ENCODE measurements at regions not wholly inside any gene's neighbourhood (a gene's known extent, or its start where the extent isn't known, plus 50 kb on each side); places are given as distances from the start of the nearest gene placed in this dataset.

- H3K4me3 ChIP-seq (ENCODE audit: low read length): no peak overlapping the region
- no peak for TF ChIP-seq ZNF274 (IDR thresholded peaks at IDR 0.05; ENCODE audit: low read depth, low read length)
These were observed 488.9 kb upstream of the JARID2 start for GRCh38 chr6:14757014-14757413.

- no peak overlapping the region for H3K4me3 ChIP-seq (ENCODE audit: low read length)
- no peak for TF ChIP-seq ZNF274 (IDR thresholded peaks at IDR 0.05; ENCODE audit: low read depth, low read length)
These were observed 488.5 kb upstream of the JARID2 start for GRCh38 chr6:14757418-14757817.

- no peak for TF ChIP-seq ZNF274 (IDR thresholded peaks at IDR 0.05; ENCODE audit: low read depth, low read length)
- no peak overlapping the region for H3K4me3 ChIP-seq (ENCODE audit: low read length)
These were observed 487.3 kb upstream of the JARID2 start for GRCh38 chr6:14758421-14759081.

GRCh38 chr6:14759976-14760672 lies 485.7 kb upstream of the JARID2 start:
- no peak for TF ChIP-seq ZNF274 (IDR thresholded peaks at IDR 0.05; ENCODE audit: low read depth, low read length)

GRCh38 chr6:14762077-14762476 lies 483.8 kb upstream of the JARID2 start:
- H3K4me3 ChIP-seq (ENCODE audit: low read length): no peak overlapping the region
- no peak for TF ChIP-seq ZNF274 (IDR thresholded peaks at IDR 0.05; ENCODE audit: low read depth, low read length)

More at GRCh38 chr6:14759976-14760672, 485.7 kb upstream of the JARID2 start:
- H3K4me3 ChIP-seq (ENCODE audit: low read length): no peak overlapping the region

- no peak for TF ChIP-seq ZNF274 (IDR thresholded peaks at IDR 0.05; ENCODE audit: low read depth, low read length)
- no peak overlapping the region for H3K4me3 ChIP-seq (ENCODE audit: low read length)
These were observed 482.7 kb upstream of the JARID2 start for GRCh38 chr6:14763139-14763538.

GRCh38 chr6:14763616-14764015 lies 482.3 kb upstream of the JARID2 start:
- no peak for TF ChIP-seq ZNF274 (IDR thresholded peaks at IDR 0.05; ENCODE audit: low read depth, low read length)

GRCh38 chr6:14765106-14765505 lies 480.8 kb upstream of the JARID2 start:
- H3K4me3 ChIP-seq (ENCODE audit: low read length): no peak overlapping the region
- TF ChIP-seq ZNF274 (IDR thresholded peaks at IDR 0.05; ENCODE audit: low read depth, low read length): no peak

More at GRCh38 chr6:14763616-14764015, 482.3 kb upstream of the JARID2 start:
- no peak overlapping the region for H3K4me3 ChIP-seq (ENCODE audit: low read length)

GRCh38 chr6:14765721-14766390 lies 480.0 kb upstream of the JARID2 start:
- TF ChIP-seq ZNF274 (IDR thresholded peaks at IDR 0.05; ENCODE audit: low read depth, low read length): no peak
- H3K4me3 ChIP-seq (ENCODE audit: low read length): no peak overlapping the region

GRCh38 chr6:14766391-14766994 lies 479.4 kb upstream of the JARID2 start:
- TF ChIP-seq ZNF274 (IDR thresholded peaks at IDR 0.05; ENCODE audit: low read depth, low read length): no peak
- H3K4me3 ChIP-seq (ENCODE audit: low read length): no peak overlapping the region

- H3K4me3 ChIP-seq (ENCODE audit: low read length): no peak overlapping the region
- no peak for TF ChIP-seq ZNF274 (IDR thresholded peaks at IDR 0.05; ENCODE audit: low read depth, low read length)
These were observed 478.6 kb upstream of the JARID2 start for GRCh38 chr6:14767226-14767625.

- no peak overlapping the region for H3K4me3 ChIP-seq (ENCODE audit: low read length)
- no peak for TF ChIP-seq ZNF274 (IDR thresholded peaks at IDR 0.05; ENCODE audit: low read depth, low read length)
These were observed 475.8 kb upstream of the JARID2 start for GRCh38 chr6:14770040-14770439.

- no peak for TF ChIP-seq ZNF274 (IDR thresholded peaks at IDR 0.05; ENCODE audit: low read depth, low read length)
- no peak overlapping the region for H3K4me3 ChIP-seq (ENCODE audit: low read length)
These were observed 475.3 kb upstream of the JARID2 start for GRCh38 chr6:14770572-14770971.

- no peak overlapping the region for H3K4me3 ChIP-seq (ENCODE audit: low read length)
- TF ChIP-seq ZNF274 (IDR thresholded peaks at IDR 0.05; ENCODE audit: low read depth, low read length): no peak
These were observed 474.9 kb upstream of the JARID2 start for GRCh38 chr6:14771016-14771415.

Data from GM08714 (cell line).